Neural cell (in vitro differentiated cells): ENCODE measurements at regions not wholly inside any gene's neighbourhood (a gene's known extent, or its start where the extent isn't known, plus 50 kb on each side); places are given as distances from the start of the nearest gene placed in this dataset.

Experiments
- EP300 ChIP-seq: fragments of 450-650 bp; conservative IDR thresholded peaks from 2 replicates; pipeline ENCODE4 v1.6.1; 2014; ENCODE audit warnings: antibody characterized with exemption, mild to moderate bottlenecking, moderate library complexity; ENCODE audit not compliant: poor library complexity, severe bottlenecking
- MXI1 ChIP-seq: fragments of 450-650 bp; conservative IDR thresholded peaks from 2 replicates; pipeline ENCODE4 v1.6.1; 2014; ENCODE audit warnings: antibody characterized with exemption, mild to moderate bottlenecking; ENCODE audit not compliant: poor library complexity, severe bottlenecking

DNA sequence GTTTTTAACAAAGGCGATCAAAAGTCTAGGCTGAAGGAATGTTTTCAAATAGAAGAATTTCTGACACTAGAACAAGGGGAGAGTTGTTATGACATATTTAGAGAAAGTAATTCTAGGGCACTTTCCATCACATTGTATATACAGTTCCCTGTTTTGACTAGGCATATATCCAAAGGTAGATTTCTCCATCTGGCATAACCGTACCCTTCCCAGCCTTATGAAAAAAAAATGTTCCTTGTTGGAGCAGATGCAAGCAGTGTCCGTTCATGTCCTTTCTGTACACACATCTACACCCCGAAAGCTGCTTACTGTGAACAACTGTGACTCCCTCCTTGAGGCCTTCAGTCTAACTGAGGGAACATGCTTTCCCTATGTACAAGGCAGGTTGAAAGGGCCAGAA, 271.7 kb upstream of the GBE1 start:
- TF ChIP-seq MXI1 (no peak), EP300 (no peak)
